ENCODE measurements at regions not wholly inside any gene's neighbourhood (a gene's known extent, or its start where the extent isn't known, plus 50 kb on each side); places are given as distances from the start of the nearest gene placed in this dataset.

DNA sequence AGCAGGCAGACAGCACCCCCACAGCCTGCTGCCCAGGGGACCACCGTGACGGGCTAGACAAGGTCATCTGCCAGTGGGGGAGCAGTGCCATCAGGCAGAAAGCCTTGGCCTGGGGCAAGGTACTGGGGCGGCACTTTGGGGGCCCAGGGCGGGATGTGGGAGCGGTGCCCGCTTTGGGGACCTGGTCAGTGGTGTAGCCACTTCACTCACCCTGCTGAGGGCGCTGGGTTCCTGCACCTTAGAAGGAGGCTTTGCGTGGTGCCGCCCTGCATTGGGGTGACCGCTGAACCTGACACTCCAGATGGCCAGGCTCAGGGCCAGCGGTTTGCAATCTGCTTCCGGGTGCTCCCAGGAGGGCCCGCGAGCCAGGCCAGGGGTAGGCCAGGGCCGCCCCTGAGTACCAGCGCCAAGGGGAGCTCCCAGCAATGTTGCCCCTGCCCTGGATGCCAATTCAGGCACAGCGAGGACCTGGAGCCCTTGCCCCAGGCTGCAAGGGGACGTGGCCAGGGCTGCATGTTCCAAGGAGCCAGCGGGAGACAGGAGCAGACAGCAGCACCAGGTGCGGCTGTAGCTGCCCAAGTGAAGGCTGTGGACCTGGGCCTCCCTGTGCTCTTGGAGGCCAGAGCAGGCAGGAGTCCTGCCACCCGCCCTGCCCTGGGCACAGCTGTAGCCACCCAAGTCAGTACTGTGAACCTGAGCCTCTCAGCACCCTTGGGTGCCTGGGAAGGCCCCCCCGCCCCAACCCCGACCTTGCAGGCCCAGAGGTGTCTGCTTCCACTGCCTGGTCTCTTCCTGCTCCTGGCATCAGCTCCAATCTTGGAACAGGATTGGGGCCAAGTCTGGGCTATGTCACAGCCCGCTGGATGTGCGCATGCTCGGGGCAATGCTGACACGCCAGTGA lies 550.7 kb downstream of the SLC6A15 start:
- DNase-seq, result no peak

DNA sequence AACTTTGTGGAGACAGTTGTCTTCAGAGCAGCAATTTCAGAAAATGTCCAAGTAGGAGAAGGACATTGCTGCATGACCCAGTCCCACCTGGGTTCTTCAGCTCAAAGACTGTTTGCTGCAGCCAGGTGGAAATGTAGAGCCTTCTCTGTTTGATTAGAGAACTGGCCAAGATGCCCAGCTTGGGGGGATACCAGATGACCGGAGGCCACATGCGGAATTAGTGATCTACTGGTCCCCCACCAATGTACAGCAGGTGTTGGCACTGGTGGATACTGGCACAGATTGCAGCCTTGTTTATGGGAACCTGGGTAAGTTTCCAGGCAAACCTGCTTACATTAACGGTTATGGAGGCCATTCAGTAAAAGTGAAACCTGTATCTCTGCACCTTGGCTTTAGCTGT lies 555.3 kb downstream of the SLC6A15 start:
- no peak for DNase-seq

DNA sequence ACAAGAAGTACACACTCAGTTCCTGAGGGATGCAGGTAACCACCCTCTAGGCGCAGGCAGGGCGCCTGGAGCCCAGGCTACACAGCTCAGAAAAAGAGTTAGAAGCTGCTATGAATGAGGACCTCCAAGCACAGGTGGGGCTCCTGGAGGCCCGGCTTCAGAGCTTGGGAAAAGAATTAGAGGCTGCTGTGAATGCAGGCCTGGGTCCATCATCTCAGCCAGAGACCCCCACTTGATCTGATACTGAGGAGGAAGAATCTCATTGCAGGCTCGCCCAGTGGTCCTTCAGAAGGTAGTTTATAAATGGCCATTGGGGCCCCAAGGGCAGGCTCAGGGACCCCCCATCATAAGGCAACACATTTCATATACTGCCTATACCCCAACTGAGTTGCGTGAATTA lies 556.4 kb downstream of the SLC6A15 start:
- DNase-seq, result no peak

DNA sequence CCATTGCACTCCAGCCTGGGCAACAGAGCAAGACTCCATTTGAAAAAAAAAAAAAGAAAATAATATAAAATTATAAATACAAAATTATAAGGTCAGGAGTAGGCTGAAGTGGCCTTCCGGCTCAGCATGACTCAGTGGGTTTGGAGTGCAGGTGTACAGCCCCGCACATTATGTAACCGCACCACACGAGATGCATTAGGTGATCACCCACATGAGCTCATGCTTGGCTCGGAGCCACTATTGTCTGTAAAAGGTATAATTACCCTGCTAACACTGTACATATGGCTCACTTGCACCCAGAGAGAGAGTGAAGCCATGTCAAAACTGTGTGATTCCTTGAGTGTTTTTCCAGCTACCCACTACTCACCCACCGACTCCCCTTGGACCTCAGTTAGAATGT lies 557.0 kb downstream of the SLC6A15 start:
- DNase-seq, result no peak

DNA sequence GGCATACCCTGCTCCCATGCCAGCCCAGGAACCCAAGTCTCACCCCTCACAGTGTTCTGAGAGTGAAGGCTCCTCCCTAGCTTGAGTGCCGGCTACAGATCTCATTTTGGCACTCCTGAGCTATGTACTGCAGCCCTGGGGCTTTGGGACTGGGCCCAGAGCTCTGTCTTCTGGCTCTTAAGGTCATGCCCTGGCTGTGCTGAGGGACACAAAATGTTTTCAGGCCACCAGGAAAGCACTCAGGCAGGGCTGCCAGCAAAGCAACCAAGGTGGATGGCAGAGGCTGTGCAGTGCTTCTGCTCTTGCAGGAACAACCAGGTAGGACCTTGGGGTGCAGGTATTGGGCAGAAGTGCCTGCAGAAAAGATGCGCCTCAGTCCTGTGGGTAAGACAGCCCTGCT lies 564.0 kb downstream of the SLC6A15 start:
- no peak for DNase-seq

DNA sequence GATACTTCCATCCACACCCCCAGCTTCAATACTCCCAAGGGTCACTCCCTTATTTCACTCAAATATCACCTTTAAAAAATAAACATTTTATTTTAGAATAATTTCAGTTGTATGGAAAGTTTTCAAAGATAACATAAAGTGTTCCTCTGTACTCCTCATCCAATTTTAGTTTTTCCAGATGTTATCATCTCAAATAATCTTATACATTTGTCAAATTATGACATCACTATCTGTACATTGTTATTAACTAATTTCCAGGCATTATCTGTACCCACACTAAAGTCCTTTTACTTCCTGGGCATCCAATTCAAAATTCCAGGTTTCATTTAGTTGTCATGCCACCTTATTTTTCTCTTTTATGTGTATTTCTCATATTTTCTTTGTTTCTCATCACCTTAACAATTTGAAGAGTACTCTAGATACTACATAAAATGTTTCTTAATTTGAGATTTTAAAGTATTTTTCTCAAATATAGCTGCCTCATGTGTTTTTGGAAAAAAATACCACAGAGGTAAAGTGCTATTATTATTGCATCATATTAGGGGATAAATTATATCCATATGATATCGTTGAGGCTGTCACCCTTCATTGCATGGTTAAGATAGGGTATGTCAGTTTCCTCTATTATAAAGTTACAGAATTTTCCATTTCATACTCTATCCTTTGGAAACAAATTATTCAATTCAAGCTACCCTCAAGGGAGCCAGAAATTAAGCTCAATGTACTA lies 571.0 kb downstream of the SLC6A15 start:
- no peak for DNase-seq

DNA sequence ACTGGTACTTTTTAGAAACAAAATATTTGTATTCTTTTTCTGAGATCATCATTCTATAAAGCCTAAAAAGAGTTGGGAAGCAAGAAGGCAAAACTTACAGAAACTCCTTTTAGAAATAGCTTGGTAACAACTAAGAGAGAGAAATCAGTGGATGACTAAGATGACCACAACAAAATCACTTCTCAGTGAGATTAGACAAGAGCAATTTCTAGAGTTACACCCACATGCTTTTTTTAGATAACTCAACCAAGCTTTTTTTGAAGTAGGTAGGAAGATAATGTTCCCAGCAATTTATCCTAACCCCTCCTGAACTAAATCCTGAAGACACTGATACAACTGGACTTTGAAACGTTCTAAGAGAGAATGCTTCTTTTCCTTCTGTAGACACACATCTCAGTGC lies 576.4 kb downstream of the SLC6A15 start:
- no peak for DNase-seq

DNA sequence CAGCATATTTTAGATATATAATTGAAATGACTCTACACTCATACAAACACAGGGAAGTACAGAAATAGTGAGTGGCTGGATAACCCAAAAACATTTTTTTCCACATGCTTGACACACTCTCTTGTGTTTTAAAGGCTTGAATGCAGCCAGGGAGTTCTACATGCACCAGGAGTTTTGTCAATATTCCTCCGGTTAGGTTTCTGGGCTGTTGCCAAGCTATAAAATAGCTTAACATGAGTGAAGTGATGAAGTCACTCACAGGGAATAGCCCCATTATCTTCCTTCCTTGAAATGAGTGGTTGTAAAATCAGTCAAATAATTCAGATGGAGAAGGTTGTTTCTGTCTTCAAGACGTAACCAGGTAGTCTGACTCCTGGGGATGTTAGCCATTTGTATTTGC lies 582.7 kb downstream of the SLC6A15 start:
- DNase-seq, result no peak

DNA sequence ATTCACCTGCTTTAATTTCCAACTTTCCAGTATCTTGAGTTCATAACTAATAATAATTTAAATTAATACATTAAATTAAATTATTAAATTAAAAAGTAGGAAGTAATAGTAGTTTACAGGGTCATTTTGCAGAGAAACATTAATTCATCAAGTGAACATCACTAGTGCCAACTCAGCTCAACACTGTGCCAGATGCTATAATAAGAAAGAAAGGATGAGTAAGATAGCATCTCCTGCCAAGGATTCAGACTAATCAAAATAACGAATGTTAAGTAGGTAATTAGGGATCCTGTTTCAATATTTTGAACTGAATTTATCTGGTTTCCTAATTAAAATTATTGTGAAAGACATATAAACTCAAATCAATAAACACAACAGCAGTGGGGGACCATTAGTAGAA lies 596.7 kb downstream of the SLC6A15 start:
- no peak for DNase-seq

DNA sequence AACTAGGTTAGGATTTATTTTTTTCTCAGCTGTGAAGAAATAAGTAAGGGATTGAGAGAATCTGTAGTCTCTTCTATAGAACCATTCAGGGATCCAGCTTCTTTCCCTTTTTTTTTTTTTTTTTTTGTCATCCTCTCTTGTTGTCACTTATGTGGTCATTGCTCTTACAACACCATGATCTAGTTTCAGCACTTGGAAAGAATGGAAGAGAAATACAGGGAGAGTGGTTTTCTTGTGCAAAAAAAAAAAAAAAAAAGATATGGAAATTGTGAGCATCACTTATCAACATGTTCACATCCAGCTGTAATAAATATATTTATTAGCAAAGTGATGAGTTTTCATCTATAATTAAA lies 599.3 kb downstream of the SLC6A15 start:
- DNase-seq, result no peak

DNA sequence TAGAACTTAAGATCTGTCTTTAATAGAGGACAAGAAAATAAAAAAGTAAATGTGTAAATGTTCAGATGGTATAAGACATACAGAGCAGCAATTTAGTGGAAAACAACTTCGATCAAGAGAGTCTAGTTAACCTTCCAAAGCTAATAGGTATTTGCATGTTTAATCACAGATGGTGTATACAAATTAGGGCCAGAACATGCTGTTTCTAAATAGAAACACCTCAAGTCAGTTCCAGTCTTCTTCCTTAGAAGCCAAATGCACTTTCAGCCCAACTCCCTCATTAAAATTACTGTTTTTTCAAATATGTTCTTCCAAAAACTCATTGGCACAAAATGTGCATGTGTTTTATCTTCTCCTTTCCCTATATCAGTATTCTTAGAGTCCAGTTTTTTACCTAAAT lies 604.4 kb downstream of the SLC6A15 start:
- DNase-seq, result no peak

DNA sequence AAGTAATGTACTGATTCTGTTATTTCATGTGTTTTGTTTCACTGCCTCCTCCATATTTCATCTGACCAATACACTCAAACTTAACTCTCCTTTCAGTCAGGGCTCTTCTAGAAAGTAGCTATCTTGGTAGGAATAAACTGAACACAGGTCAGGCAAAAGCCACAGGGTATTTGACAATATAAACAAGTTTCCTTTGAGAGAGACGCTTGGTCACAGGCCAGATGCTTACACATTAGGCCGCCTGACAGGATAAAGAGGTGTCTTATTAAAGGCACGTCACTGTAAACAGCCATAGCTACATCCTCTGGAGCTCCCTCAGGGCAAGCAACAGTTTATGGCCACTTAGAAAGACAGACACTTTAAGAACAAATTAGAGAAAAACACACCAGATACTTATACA lies 607.5 kb downstream of the SLC6A15 start:
- no peak for DNase-seq

DNA sequence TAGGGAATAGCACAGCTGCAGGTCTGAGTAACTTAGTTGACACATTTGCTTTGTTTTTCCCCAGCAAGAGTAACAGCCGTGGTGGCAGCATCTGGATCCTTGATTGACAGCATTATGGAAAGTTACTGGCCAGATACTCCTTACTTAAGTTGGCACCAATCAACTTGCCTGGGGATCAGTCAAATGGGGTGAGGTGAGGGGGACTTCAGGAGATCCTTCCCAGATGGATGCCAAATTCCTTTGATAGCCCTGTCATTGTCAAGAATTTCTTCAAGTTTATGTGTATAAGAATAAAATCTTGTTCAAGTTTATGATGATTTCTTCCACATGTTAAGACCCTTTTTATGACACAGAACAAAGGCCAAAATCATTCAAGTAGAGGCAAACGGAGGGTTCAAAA lies 618.4 kb downstream of the SLC6A15 start:
- no peak for DNase-seq

DNA sequence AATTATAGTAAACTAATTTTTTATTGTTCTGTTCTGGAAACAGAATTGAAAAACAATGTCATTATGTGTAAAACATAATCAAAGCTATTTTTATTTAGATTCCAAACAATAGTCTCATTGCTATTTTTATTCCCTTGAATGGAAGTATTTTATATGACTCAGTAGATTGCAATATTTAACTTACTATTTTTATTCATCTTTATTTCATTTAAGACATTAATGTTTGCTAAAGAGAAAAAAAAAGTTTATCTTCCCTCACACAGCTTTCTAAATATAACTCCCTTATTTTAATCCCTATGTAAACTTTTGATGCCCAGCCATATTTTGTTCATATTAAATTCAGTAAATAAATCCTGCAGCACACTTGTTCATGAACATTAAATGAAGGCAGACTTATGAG lies 622.4 kb downstream of the SLC6A15 start:
- no peak for DNase-seq

DNA sequence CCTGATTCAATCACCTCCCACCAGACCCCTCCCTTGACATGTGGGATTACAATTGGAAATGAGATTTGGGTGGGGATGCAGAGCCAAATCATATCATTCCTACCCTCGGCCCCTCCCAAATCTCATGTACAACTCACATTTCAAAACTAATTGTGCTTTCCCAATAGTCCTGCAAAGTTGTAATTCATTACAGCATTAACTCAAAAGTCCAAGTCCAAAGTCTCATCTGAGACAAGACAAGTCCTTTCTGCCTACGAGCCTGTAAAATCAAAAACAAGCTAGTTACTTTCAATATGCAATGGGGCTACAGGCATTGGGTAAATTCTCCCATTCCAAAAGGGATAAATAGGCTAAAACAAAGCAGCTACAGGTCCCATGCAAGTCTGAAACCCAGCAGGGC lies 634.6 kb downstream of the SLC6A15 start:
- DNase-seq, result no peak

DNA sequence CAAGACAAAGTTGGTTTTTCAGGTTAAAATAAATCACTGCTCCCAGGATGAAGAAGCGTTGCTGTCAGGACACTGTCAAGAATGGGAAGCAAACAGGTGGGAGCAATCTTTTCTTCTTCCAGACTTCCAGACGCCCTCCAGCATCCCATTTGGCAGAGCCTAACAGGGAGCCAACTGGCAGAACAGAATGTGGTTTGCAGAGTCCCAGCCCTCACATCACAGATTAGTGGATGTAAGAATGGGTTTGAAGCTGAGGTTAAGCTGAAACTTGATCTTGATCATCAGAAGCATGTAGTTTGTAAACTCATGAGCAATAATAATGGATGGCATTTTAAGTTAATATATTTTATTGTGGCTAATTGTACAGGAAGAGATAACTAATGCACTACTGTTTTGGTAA lies 636.4 kb downstream of the SLC6A15 start:
- no peak for DNase-seq

DNA sequence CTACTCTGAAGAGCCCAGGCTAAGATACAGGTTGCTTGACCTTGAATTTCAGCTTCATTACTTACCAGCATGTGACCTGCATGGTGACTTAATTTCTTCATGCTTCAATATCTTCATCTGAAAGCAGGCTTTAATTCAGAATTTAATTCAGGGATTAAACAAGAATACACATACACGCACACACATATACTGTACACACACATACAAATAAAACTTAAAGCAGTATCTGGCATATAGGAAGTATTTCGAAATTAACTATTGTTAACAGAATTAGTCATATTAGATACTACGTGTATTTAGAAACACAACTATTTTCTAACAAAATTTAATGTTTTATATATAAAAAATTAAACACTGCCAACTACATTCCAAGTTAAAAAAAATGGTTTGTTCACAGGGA lies 640.3 kb downstream of the SLC6A15 start:
- no peak for DNase-seq

DNA sequence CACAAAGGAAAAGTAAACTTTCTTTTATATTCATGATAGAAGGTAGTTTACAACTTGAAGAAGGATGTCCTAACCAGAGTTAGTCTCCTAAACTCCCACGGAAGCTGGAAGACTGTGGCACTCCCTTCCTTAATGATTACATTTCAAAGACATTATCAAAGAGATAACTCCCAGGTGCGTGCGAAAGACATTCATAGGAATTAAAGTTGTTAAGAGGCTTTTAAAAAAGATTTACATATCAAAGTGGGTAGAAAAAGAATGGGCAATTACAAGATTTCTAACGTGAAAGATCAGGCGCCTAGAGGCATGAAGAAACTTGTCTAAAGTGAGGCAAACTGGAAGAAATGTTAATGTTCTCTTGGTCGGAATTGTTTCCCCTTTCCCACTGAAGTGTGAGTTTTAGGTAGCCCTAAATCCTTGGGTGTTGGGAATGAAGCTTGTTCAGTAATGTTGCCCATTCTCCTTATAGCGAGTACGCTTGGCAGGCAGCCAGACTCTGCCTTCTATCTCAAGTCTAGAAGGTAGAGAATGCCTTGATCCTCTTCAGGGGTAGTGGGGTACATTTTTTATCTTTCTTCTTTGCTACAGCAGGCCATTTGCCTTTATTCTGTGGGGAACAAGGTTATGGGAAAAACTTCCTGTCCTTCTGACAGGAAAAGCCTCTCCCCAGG lies 642.0 kb downstream of the SLC6A15 start:
- no peak for DNase-seq

DNA sequence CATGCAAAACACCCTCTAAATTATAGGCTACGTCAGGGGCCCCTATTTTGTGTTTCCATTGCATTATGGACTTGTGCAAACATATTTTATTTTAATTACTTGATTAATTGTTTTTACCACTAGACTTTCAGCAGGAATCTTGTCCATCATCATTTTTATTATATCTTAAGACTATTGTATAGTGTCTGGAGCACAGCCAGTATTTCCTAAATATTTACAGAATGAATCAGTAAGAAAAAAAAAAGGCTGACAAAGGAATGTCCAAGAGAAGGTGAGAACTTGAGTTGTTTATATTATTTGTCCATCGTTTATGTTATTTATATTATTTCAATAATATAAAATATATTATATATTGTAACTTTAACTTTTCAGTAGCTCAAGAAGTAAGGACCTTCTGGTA lies 664.7 kb downstream of the SLC6A15 start:
- DNase-seq, result no peak

DNA sequence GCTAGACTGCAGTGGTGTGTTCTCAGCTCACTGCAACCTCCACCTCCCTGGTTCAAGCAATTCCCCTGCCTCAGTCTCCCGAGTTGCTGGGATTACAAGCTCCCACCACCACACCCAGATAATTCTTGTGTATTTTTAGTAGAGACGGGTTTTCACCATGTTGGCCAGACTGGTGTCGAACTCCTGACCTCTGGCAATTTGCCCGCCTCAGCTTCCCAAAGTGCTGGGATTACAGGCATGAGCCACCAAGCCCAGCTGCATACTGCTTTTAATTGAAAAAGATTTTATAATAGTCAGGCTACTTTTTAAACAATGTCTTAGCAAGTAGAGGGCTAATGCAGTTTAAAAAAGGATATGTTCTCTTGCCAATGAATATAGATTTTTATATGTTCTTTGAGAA lies 668.9 kb downstream of the SLC6A15 start:
- DNase-seq, result no peak

DNA sequence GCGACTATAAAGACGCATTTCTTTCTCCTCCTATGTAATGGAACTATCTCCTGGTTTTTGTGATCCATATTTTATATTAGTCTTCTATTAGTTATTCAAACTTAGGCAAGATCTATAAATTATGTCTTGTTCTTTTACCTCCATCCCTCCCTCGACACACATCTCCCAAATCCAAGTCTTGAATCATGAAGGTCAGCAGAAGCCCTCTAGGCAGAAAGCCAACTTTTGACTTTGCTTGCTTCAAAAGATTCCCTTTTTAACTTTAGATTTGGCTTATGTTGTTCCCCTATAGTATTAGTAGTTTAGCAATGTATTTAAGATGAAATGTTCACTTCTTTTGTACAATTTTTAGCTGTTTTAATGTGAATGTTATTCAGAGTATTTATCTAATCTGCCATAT lies 689.8 kb downstream of the SLC6A15 start:
- no peak for DNase-seq

DNA sequence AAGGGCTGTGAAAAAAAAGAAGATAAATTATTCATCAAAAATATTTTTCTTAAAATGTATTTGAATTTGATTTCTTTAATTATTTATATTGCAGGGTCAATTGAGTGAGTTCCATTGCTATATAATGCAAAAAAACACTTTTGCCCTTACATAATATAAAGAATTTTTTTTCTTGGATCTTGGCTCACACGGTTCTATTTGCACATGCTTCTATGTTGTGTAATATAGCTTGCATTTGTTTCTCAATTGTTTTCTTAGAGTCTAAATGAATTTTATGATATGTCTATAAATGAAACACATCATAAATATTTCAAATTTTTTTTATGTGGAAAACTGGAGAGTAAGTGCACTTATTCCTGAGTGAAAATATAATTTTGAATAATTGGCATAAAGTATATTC lies 694.2 kb downstream of the SLC6A15 start:
- DNase-seq, result no peak

DNA sequence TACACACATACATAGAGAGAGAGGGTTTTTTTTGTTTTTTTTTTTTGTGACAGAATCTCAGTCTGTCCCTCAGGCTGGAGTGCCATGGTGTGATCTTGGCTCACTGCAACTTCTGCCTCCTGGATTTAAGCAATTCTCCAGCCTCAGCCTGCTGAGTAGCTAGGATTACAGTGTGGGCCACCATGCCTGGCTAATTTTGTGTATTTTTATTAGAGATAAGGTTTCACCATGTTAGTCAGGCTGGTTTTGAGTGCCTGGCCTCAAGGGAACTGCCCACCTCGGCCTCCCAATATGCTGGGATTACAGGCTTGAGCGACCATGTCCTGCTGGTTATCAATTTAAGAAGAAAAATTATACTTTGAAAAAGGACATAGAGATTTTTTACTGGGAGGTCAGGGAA lies 710.6 kb downstream of the SLC6A15 start:
- no peak for DNase-seq

DNA sequence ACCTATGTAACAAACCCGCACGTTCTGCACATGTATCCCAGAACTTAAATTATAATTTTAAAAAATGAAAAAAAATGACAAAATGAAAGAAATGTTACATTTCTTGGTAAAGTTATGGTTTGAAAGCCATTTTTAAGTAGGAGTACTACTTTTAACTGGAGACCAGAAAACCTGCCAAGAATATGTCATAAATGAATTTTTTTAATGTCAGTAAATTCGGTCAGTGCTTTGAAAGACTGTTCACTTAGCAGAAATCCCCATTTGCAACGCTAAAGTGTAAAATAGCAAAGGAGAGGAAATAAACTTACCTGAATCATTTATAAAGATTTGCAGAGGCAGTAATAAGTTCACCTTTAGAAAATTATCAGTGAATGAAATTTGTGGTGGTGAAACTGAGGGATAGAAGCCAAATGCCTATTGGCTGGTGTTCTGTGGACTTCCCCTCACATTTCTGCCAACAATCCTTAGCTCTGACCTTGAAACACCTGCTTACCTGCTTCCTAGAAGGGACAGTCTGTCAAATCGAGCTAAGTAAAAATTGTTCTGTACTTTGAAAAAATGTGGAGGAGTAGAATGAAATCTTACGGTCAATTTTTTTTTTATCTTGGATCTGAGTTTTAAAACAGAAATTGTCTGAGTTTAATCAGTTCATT lies 714.2 kb downstream of the SLC6A15 start:
- DNase-seq, result no peak

All from NCI-H1694 treated with DMSO at 0.1 percent for 48 hours (cell line).